ENCODE measurements at regions not wholly inside any gene's neighbourhood (a gene's known extent, or its start where the extent isn't known, plus 50 kb on each side); places are given as distances from the start of the nearest gene placed in this dataset.
"Not testable (repeated sequence)": the region's sequence is repeated elsewhere in the genome, so short reads cannot be mapped to it uniquely, and the experiment has no call there.

DNA sequence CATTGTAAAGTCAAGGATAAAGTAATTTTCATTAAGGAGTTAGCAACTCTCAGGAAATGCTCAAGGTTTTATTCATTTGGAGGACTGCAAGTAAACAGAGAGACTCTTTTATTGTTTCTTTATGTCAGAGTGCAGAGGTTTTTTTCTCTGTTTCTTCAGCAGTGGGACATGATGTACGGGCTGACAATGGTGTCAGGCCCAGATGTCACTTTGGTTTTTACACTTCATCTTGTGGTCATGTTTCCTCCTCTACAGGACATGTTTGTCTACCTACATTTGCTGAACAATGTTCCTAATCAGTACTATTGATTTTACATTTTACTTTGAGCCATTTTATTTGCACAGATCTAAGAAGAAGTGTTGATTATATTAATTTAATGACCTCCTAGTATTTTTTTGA lies 72.8 kb upstream of the PARP8 start:
- TF ChIP-seq POLR2A (IDR thresholded peaks at IDR 0.05), result no peak
- TF ChIP-seq POLR2AphosphoS5 (IDR thresholded peaks at IDR 0.05), result peak in 1 of 3 donors; percentile 70
- TF ChIP-seq, protein P1, sequence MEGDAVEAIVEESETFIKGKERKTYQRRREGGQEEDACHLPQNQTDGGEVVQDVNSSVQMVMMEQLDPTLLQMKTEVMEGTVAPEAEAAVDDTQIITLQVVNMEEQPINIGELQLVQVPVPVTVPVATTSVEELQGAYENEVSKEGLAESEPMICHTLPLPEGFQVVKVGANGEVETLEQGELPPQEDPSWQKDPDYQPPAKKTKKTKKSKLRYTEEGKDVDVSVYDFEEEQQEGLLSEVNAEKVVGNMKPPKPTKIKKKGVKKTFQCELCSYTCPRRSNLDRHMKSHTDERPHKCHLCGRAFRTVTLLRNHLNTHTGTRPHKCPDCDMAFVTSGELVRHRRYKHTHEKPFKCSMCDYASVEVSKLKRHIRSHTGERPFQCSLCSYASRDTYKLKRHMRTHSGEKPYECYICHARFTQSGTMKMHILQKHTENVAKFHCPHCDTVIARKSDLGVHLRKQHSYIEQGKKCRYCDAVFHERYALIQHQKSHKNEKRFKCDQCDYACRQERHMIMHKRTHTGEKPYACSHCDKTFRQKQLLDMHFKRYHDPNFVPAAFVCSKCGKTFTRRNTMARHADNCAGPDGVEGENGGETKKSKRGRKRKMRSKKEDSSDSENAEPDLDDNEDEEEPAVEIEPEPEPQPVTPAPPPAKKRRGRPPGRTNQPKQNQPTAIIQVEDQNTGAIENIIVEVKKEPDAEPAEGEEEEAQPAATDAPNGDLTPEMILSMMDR (IDR thresholded peaks at IDR 0.05 in 8 of 11, conservative IDR thresholded peaks at IDR 0.05 in 3 of 11), result no peak
- Histone ChIP-seq H3K9me3 (peaks cover 0 to 3% (median 0%) of the 10 kb centered on the region in 8 donors), H3K4me1 (peaks cover 0 to 41% (median 17%) of the 10 kb centered on the region in 6 donors), H3K36me3 (no peaks in the 10 kb centered on the region), H3K4me3 (no peak overlapping the region), H3K27ac (peak overlapping the region; percentile 1 to 82 (median 66)), H3K27me3 (replicated peaks in 1 of 7) (no peaks in the 10 kb centered on the region)
- WGBS, 5 donors, result 11 to 38% (median 36%) methylated on average over 1 of the region's 1 CpG
- DNase-seq, result no peak
- intact Hi-C loops (cut with DNase I; ENCODE audit: low total_unique reads), result no loop called here

DNA sequence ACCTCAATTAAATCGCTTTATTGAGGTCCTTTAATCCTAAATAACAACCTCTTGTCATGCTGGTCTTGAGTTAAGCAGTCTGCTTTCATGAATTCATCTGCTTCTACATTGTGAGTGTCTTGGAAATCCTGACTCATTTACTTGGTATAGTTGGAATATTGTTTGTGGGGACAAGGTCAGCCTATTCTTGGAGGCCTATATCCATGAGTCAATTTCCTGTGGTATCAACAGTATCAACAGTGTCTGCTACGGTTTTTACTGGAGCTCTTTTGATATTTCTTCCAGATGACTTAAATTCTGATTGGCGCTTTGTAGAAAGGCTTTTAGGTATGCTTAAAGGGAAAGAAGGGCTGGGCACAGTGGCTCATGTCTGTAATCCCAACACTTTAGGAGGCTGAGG lies 71.2 kb upstream of the PARP8 start:
- WGBS, 5 donors, result 58 to 79% (median 61%) methylated on average over 3 of the region's 3 CpGs
- peaks cover 0 to 41% (median 17%) of the 10 kb centered on the region in 6 donors for H3K4me1 ChIP-seq
- H3K27ac ChIP-seq, result peak overlapping the region in 4 of 8 donors; percentile 74 to 82 (median 78)
- no peak overlapping the region for H3K4me3 ChIP-seq
- TF ChIP-seq, protein P1 (IDR thresholded peaks at IDR 0.05 in 8 of 11, conservative IDR thresholded peaks at IDR 0.05 in 3 of 11), result no peak
- no peak for TF ChIP-seq POLR2A (IDR thresholded peaks at IDR 0.05)
- TF ChIP-seq POLR2AphosphoS5 (IDR thresholded peaks at IDR 0.05), result no peak
- DNase-seq, result no peak
- H3K36me3 ChIP-seq, result no peaks in the 10 kb centered on the region
- no peaks in the 10 kb centered on the region for H3K27me3 ChIP-seq (replicated peaks in 1 of 7)
- peaks cover 0 to 3% (median 0%) of the 10 kb centered on the region in 8 donors for H3K9me3 ChIP-seq
- intact Hi-C loops (cut with DNase I; ENCODE audit: low total_unique reads), result no loop called here

DNA sequence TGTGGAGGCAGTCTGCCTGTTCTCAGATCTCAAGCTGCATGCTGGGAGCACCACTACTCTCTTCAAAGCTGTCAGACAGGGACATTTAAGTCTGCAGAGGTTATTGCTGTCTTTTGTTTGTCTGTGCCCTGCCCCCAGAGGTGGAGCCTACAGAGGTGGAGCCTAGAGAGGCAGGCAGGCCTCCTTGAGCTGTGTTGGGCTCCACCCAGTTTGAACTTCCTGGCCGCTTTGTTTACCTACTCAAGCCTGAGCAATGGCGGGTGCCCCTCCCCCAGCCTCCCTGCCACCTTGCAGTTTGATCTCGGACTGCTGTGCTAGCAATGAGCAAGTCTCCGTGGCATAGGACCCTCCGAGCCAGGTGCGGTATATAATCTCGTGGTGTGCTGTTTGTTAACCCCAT lies 64.9 kb upstream of the PARP8 start:
- H3K4me3 ChIP-seq; H3K4me1 ChIP-seq; H3K9me3 ChIP-seq; intact Hi-C loops (cut with DNase I; ENCODE audit: low total_unique reads); H3K27me3 ChIP-seq (replicated peaks in 1 of 7); H3K27ac ChIP-seq; H3K36me3 ChIP-seq: not testable (repeated sequence)
- peak; percentile 71 for DNase-seq
- 77 to 89% (median 80%) methylated on average over 5 to 7 of the region's 7 CpGs for WGBS, 5 donors

DNA sequence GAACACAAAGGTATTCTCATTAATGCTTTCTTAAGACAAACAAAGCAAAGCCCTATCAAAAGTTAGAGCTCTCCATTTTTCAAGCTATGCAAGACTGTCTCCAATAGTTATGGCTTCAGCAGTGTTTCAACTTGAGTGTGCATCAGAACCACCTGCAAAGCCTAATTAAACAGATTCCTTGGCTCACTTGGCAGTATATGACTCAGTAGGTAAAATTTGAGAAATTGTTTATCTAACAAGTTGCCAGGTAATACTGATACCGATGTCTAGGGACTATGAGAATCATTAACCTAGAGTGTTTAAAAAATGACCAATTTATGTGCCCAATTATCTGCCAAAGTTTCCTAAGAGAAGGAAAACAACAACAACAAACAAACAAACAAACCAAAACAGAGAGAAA lies 60.3 kb upstream of the PARP8 start:
- TF ChIP-seq POLR2AphosphoS5 (IDR thresholded peaks at IDR 0.05) (no peak), POLR2A (IDR thresholded peaks at IDR 0.05) (no peak)
- TF ChIP-seq, protein P1 (IDR thresholded peaks at IDR 0.05 in 8 of 11, conservative IDR thresholded peaks at IDR 0.05 in 3 of 11), result no peak
- peaks cover 0 to 7% (median 0%) of the 10 kb centered on the region in 8 donors for H3K9me3 ChIP-seq
- no peaks in the 10 kb centered on the region for H3K36me3 ChIP-seq
- H3K4me1 ChIP-seq, result no peaks in the 10 kb centered on the region
- no peaks in the 10 kb centered on the region for H3K27me3 ChIP-seq (replicated peaks in 1 of 7)
- intact Hi-C loops (cut with DNase I; ENCODE audit: low total_unique reads), result no loop called here
- H3K27ac ChIP-seq, result no peak overlapping the region
- WGBS, 5 donors, result 76 to 85% (median 80%) methylated on average over 1 of the region's 1 CpG
- H3K4me3 ChIP-seq, result no peak overlapping the region
- DNase-seq, result no peak

DNA sequence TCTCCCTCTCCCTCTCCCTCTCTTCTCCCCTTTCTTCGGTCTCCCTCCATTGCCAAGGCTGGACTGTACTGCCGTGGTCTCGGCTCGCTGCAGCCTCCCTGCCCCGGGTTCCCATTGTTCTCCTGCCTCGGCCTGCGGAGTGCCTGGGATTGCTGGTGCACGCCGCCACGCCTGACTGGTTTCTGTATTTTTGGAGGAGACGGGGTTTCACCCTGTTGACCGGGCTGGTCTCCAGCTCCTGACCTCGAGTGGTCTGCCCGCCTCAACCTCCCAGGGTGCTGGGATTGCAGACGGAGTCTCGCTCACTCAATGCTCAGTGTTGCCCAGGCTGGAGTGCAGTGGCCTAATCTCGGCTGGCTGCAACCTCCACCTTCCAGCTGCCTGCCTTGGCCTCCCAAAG lies 59.0 kb upstream of the PARP8 start:
- DNase-seq; H3K9me3 ChIP-seq; intact Hi-C loops (cut with DNase I; ENCODE audit: low total_unique reads); H3K4me1 ChIP-seq; H3K27me3 ChIP-seq (replicated peaks in 1 of 7); H3K4me3 ChIP-seq; H3K27ac ChIP-seq; H3K36me3 ChIP-seq: not testable (repeated sequence)
- WGBS, 5 donors, result 87 to 96% (median 96%) methylated on average over 17 of the region's 17 CpGs

DNA sequence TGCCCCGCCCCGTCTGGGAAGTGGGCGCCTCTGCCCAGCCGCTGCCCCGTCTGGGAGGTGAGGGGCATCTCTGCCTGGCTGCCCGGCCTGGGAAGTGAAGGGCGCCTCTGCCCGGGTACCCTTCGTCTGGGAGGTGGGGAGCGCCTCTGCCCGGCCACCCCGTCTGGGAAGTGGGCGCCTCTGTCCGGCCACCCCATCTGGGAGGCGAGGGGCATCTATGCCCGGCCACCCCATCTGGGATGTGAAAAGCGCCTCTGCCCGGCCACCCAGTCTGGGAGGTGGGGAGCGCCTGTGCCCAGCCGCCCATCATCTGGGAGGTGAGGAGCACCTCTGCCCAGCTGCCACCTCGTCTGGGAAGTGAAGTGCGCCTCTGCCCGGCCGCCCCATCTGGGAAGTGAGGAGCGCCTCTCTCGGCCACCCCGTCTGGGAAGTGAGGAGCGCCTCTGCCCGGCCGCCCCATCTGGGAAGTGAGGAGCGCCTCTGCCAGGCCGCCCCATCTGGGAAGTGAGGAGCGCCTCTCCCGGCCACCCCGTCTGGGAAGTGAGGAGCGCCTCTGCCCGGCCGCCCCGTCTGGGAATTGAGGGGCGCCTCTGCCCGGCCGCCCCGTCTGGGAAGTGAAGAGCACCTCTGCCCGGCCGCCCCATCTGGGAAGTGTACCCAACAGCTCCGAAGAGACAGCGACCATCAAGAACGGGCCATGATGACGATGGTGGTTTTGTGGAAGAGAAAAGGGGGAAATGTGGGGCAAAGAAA lies 58.3 kb upstream of the PARP8 start:
- H3K4me1 ChIP-seq; H3K9me3 ChIP-seq; H3K4me3 ChIP-seq; H3K27ac ChIP-seq; H3K36me3 ChIP-seq; H3K27me3 ChIP-seq (replicated peaks in 1 of 7); intact Hi-C loops (cut with DNase I; ENCODE audit: low total_unique reads): not testable (repeated sequence)
- 88 to 98% (median 91%) methylated on average over 36 to 49 of the region's 49 CpGs for WGBS, 5 donors
- peak; percentile 72 for DNase-seq

DNA sequence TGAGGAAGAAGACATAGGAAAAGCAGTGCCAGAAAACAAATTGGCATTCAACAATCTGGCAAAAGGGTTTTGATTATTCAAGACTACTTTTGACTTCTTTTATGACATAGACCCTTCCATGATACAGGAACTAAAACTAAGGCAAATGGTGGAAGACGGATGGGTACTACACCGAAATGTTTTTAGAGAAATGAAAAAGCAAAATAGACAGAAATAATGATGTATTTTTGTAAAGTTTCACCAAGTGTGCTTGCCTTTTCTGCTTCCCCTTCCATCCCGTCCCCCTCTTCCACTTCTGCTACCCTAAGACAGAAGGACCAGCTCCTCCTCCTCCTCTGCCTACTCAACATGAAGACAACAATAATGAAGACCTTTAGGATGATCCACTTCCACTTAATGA lies 53.4 kb upstream of the PARP8 start:
- 56 to 74% (median 69%) methylated on average over 3 of the region's 3 CpGs for WGBS, 5 donors
- peak overlapping the region in 2 of 8 donors; percentile 42 to 55 for H3K27ac ChIP-seq
- H3K4me1 ChIP-seq; H3K36me3 ChIP-seq; H3K27me3 ChIP-seq (replicated peaks in 1 of 7); DNase-seq; H3K9me3 ChIP-seq; intact Hi-C loops (cut with DNase I; ENCODE audit: low total_unique reads); H3K4me3 ChIP-seq: not testable (repeated sequence)

All from spleen (tissue), 11 donors.